ENCODE measurements at regions not wholly inside any gene's neighbourhood (a gene's known extent, or its start where the extent isn't known, plus 50 kb on each side); places are given as distances from the start of the nearest gene placed in this dataset.

DNA sequence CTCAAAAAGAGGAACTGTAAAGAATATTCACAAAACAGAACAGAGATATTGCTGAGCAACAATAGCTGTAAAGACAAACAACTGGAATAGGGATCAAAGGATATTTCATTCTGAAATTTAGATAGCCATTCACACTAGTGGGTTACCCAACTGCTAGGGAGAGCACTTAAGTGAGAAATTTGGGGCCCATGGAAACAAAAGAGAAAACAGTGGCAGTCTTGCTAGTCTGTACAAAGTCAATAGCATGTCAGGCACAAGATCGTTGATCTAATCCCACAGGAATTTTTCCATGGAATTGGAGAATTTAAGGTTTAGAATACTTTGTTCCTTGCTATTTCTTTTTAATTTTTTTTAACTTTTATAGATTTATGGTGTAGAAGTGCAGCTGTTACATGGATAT is 467.0 kb downstream of the PCDH18 start:
- 68 to 76% (median 74%) methylated on average over 1 of the region's 1 CpG for WGBS, 4 donors
- Histone ChIP-seq H3K4me3 (no peak overlapping the region), H3K36me3 (replicated peaks in 1 of 2) (no peaks in the 10 kb centered on the region), H3K27me3 (no peaks in the 10 kb centered on the region), H3K9me3 (replicated peaks in 1 of 3) (no peaks in the 10 kb centered on the region), H3K27ac (no peak overlapping the region), H3K4me1 (replicated peaks in 1 of 2) (no peaks in the 10 kb centered on the region)
- intact Hi-C loops (cut with DNase I): no loop called here
- no peak for DNase-seq
- TF ChIP-seq, protein P1, sequence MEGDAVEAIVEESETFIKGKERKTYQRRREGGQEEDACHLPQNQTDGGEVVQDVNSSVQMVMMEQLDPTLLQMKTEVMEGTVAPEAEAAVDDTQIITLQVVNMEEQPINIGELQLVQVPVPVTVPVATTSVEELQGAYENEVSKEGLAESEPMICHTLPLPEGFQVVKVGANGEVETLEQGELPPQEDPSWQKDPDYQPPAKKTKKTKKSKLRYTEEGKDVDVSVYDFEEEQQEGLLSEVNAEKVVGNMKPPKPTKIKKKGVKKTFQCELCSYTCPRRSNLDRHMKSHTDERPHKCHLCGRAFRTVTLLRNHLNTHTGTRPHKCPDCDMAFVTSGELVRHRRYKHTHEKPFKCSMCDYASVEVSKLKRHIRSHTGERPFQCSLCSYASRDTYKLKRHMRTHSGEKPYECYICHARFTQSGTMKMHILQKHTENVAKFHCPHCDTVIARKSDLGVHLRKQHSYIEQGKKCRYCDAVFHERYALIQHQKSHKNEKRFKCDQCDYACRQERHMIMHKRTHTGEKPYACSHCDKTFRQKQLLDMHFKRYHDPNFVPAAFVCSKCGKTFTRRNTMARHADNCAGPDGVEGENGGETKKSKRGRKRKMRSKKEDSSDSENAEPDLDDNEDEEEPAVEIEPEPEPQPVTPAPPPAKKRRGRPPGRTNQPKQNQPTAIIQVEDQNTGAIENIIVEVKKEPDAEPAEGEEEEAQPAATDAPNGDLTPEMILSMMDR (IDR thresholded peaks at IDR 0.05): no peak
- TF ChIP-seq POLR2A (IDR thresholded peaks at IDR 0.05): no peak

DNA sequence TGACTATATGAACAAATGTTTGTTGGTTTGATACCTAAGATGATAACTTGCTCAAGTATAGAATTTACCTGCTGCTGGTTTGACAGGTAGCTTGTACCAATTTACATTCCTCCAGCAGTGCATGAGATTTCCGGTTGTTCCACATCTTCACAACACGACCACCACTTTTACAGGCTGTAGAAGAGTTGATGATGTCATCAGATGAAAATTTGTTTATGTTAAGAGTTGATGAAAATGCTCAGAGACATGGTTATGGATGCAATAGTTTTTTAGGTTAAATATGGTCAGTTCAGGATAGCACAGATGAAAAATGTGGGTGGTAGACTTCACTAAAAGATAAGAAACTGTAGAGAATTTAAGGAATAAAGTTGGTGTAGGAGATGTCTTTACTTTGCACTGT is 468.3 kb downstream of the PCDH18 start:
- WGBS, 4 donors: 54 to 69% (median 68%) methylated on average over 2 of the region's 2 CpGs
- Histone ChIP-seq H3K4me1 (replicated peaks in 1 of 2) (no peaks in the 10 kb centered on the region), H3K27ac (no peak overlapping the region), H3K27me3 (no peaks in the 10 kb centered on the region), H3K36me3 (replicated peaks in 1 of 2) (no peaks in the 10 kb centered on the region), H3K9me3 (replicated peaks in 1 of 3) (no peaks in the 10 kb centered on the region), H3K4me3 (no peak overlapping the region)
- DNase-seq: no peak
- TF ChIP-seq, protein P1 (IDR thresholded peaks at IDR 0.05): no peak
- TF ChIP-seq POLR2A (IDR thresholded peaks at IDR 0.05): no peak
- intact Hi-C loops (cut with DNase I): no loop called here

DNA sequence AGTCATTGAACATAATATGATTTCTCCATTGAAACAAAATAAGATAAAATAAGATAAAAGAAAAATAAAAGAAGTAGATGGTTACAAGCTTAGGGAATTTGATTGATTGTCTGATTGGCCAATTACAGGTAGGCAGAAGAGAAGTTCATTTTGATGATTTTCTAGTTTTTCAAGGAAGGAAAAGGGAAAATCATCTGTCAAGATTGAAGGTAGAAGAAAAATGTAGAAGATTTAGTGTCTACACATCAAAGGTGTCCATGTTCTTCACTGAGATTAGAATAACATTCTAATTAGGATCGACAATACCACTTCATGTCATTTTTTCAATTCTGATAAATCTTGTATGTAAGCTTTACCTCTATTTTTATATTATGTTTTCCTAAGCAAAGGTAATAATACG is 489.1 kb downstream of the PCDH18 start:
- 71 to 81% (median 75%) methylated on average over 2 of the region's 2 CpGs for WGBS, 4 donors
- no peak overlapping the region for H3K4me3 ChIP-seq

DNA sequence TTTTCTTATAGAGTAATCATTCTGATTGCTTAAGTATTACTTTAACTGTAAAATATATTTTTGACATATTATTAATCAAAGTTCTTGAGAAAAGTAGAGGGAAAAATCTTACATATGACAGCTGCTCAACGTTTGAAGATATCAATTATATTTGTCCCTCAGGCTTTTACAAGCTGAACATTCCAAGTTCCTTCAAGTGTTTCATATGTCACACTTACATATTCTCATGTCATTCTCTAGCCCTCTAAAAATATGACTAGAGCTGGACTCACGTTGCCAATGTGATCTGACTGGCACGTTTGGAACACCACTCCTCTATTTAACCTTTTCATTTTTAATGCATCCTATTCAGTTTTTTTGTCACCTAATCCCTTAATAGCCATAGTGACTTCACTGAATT is 492.9 kb downstream of the PCDH18 start:
- Histone ChIP-seq H3K4me1 (replicated peaks in 1 of 2) (no peaks in the 10 kb centered on the region), H3K36me3 (replicated peaks in 1 of 2) (no peaks in the 10 kb centered on the region), H3K27me3 (no peaks in the 10 kb centered on the region), H3K4me3 (no peak overlapping the region), H3K9me3 (replicated peaks in 1 of 3) (no peaks in the 10 kb centered on the region), H3K27ac (no peak overlapping the region)
- intact Hi-C loops (cut with DNase I): no loop called here
- TF ChIP-seq POLR2A (IDR thresholded peaks at IDR 0.05): no peak
- TF ChIP-seq, protein P1 (IDR thresholded peaks at IDR 0.05): no peak
- WGBS, 4 donors: 25 to 38% (median 29%) methylated on average over 3 of the region's 3 CpGs
- DNase-seq: no peak

More for the DNA sequence above, 489.1 kb downstream of the PCDH18 start:
- Histone ChIP-seq H3K27ac (no peak overlapping the region), H3K9me3 (replicated peaks in 1 of 3) (no peaks in the 10 kb centered on the region), H3K4me1 (replicated peaks in 1 of 2) (no peaks in the 10 kb centered on the region), H3K27me3 (no peaks in the 10 kb centered on the region), H3K36me3 (replicated peaks in 1 of 2) (no peaks in the 10 kb centered on the region)
- DNase-seq: no peak
- intact Hi-C loops (cut with DNase I): no loop called here
- TF ChIP-seq POLR2A (IDR thresholded peaks at IDR 0.05): no peak
- TF ChIP-seq, protein P1 (IDR thresholded peaks at IDR 0.05): no peak
